GM23248 (cell line): ENCODE measurements at regions not wholly inside any gene's neighbourhood (a gene's known extent, or its start where the extent isn't known, plus 50 kb on each side); places are given as distances from the start of the nearest gene placed in this dataset.

Source experiments
- EZH2 ChIP-seq: fragments of 200-600 bp; sonication (generic); IDR thresholded peaks from 2 replicates; pipeline ENCODE4 v1.6.1; 2018; ENCODE audit warnings: antibody characterized with exemption, mild to moderate bottlenecking; ENCODE audit not compliant: insufficient read depth, poor library complexity, severe bottlenecking
- EZH2phosphoT487 ChIP-seq: fragments of 200-600 bp; sonication (generic); IDR thresholded peaks from 2 replicates; pipeline ENCODE4 v1.6.1; 2018; ENCODE audit warnings: antibody characterized with exemption, moderate library complexity, mild to moderate bottlenecking, low read depth; ENCODE audit not compliant: insufficient read depth

- TF ChIP-seq EZH2 = no peak
- no peak for TF ChIP-seq EZH2phosphoT487
These were observed 431.0 kb upstream of the MKI67 start for GRCh38 chr10:128557149-128557710.
